ENCODE measurements at regions not wholly inside any gene's neighbourhood (a gene's known extent, or its start where the extent isn't known, plus 50 kb on each side); places are given as distances from the start of the nearest gene placed in this dataset.
"Not testable (repeated sequence)": the region's sequence is repeated elsewhere in the genome, so short reads cannot be mapped to it uniquely, and the experiment has no call there.

DNA sequence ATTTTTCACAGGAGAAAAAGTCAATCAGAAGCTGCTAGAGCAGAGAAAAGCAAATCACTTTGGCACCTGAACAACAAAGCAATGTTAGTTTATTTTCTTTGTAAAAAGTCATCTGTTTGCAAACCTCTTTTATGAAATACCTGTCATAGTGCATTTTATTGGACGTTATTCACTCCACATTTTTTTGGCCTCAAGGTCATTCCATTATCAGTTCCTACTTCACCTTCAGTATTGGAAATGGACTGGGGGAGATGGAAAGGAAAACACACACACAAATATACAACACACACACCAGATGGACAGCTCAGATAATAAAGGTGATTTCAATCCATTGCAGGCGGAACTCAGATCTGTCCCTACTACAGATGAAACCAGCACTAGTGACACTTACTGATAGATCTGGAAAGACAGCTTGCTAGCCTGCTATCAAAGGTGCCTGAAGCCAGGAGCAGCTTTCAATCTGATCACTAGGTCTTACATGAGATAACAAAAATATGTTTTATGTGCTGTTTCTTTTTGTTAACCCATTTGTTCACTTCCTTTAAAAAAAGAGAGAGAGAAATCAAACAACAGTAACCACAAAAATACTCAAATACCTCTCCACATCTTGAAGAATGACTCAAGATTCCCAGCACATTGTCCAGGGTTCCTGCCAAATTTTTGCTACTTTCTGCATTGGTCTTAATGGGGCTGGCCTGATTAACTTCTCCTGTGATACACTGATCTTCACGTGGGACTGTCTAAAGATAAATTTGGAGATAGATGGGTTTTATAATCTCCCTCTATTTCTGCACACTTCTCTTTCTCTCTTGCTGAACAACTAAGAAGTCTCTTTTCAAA is 844.3 kb upstream of the TENM4 start:
- WGBS (ENCODE audit: insufficient coverage) = 75% methylated on average over 1 of the region's 3 CpGs

GRCh38 chr11:80282643-80283042 is 841.8 kb upstream of the TENM4 start:
- no peaks in the 10 kb centered on the region for H3K36me3 Mint-ChIP-seq
- no peak overlapping the region for H3K27ac Mint-ChIP-seq
- Histone ChIP-seq H3K4me1 (ENCODE audit: control insufficient read depth in 1 of 2, extremely low read depth in 1 of 2, insufficient read depth in 2 of 2, low read length in 2 of 2) (no peaks in the 10 kb centered on the region), H3K9me3 (no peaks in the 10 kb centered on the region), H3K27me3 (replicated peaks in 1 of 2; ENCODE audit: control insufficient read depth in 2 of 2, extremely low read depth in 1 of 2, insufficient read depth in 2 of 2, low read length in 1 of 2) (no peaks in the 10 kb centered on the region), H3K27ac (ENCODE audit: low read length) (no peak overlapping the region), H3K4me3 (ENCODE audit: control insufficient read depth in 1 of 2, extremely low read depth in 1 of 2, low read length in 1 of 2) (no peak overlapping the region), H3K36me3 (ENCODE audit: control insufficient read depth in 2 of 2, extremely low read depth in 1 of 2, insufficient read depth in 1 of 2, low read length in 1 of 2) (no peaks in the 10 kb centered on the region)
- DNase-seq = no peak
- H3K4me3 Mint-ChIP-seq = no peak overlapping the region
- no CpG with 5 or more reads among the region's 2 CpGs for WGBS (ENCODE audit: insufficient coverage)
- no peak for ATAC-seq (replicated peaks in 1 of 4)
- CTCF ChIA-PET = no interaction called here
- H3K27me3 Mint-ChIP-seq = no peaks in the 10 kb centered on the region
- H3K4me1 Mint-ChIP-seq = no peaks in the 10 kb centered on the region
- POLR2A ChIA-PET = no interaction called here
- peaks cover 11 to 12% (median 11%) of the 10 kb centered on the region in 3 donors for H3K9me3 Mint-ChIP-seq

More for the DNA sequence above, 844.3 kb upstream of the TENM4 start:
- H3K9me3 Mint-ChIP-seq = peaks cover 10 to 21% (median 17%) of the 10 kb centered on the region in 3 donors
- Histone ChIP-seq H3K4me1 (ENCODE audit: control insufficient read depth in 1 of 2, extremely low read depth in 1 of 2, insufficient read depth in 2 of 2, low read length in 2 of 2) (no peaks in the 10 kb centered on the region), H3K27me3 (replicated peaks in 1 of 2; ENCODE audit: control insufficient read depth in 2 of 2, extremely low read depth in 1 of 2, insufficient read depth in 2 of 2, low read length in 1 of 2) (no peaks in the 10 kb centered on the region), H3K9me3 (no peaks in the 10 kb centered on the region), H3K36me3 (ENCODE audit: control insufficient read depth in 2 of 2, extremely low read depth in 1 of 2, insufficient read depth in 1 of 2, low read length in 1 of 2) (no peaks in the 10 kb centered on the region), H3K4me3 (ENCODE audit: control insufficient read depth in 1 of 2, extremely low read depth in 1 of 2, low read length in 1 of 2) (no peak overlapping the region), H3K27ac (ENCODE audit: low read length) (no peak overlapping the region)
- H3K36me3 Mint-ChIP-seq = no peaks in the 10 kb centered on the region
- H3K27ac Mint-ChIP-seq = no peak overlapping the region
- no peak overlapping the region for H3K4me3 Mint-ChIP-seq
- no peaks in the 10 kb centered on the region for H3K27me3 Mint-ChIP-seq
- ATAC-seq (replicated peaks in 1 of 4) (no peak), DNase-seq (no peak)
- ChIA-PET CTCF (no interaction called here), POLR2A (no interaction called here)
- H3K4me1 Mint-ChIP-seq = no peaks in the 10 kb centered on the region

DNA sequence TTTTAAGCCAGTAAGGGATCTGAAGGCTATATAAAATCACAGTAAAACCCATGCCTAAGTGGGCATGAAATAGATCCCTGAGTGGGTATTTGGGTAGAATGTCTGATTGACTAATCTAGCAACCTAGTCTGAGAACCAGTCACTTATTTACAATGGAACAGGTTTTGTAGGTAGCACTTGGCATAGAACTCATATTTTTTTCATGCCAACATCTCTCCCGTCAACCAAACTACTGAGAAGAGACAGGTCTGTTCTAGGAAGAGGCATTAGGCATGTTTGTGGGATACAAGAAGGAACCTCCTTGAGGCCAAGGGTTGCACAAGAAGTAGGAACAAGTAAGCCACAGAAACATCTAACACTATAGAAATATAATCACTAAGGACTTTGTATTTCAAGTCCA is 840.4 kb upstream of the TENM4 start:
- Histone ChIP-seq H3K4me1 (ENCODE audit: control insufficient read depth in 1 of 2, extremely low read depth in 1 of 2, insufficient read depth in 2 of 2, low read length in 2 of 2) (no peaks in the 10 kb centered on the region), H3K27me3 (replicated peaks in 1 of 2; ENCODE audit: control insufficient read depth in 2 of 2, extremely low read depth in 1 of 2, insufficient read depth in 2 of 2, low read length in 1 of 2) (no peaks in the 10 kb centered on the region), H3K36me3 (ENCODE audit: control insufficient read depth in 2 of 2, extremely low read depth in 1 of 2, insufficient read depth in 1 of 2, low read length in 1 of 2) (no peaks in the 10 kb centered on the region), H3K27ac (ENCODE audit: low read length) (no peak overlapping the region), H3K9me3 (no peaks in the 10 kb centered on the region), H3K4me3 (ENCODE audit: control insufficient read depth in 1 of 2, extremely low read depth in 1 of 2, low read length in 1 of 2) (no peak overlapping the region)
- Mint-ChIP-seq H3K4me1 (no peaks in the 10 kb centered on the region), H3K36me3 (no peaks in the 10 kb centered on the region), H3K4me3 (no peak overlapping the region), H3K27me3 (no peaks in the 10 kb centered on the region), H3K27ac (no peak overlapping the region), H3K9me3 (peaks cover 11 to 12% (median 11%) of the 10 kb centered on the region in 3 donors)
- ATAC-seq (replicated peaks in 1 of 4) (no peak), DNase-seq (no peak)
- WGBS (ENCODE audit: insufficient coverage) = no CpG with 5 or more reads among the region's 1 CpG
- POLR2A ChIA-PET = no interaction called here
- CTCF ChIA-PET = no interaction called here

- Histone ChIP-seq H3K36me3 (ENCODE audit: control insufficient read depth in 2 of 2, extremely low read depth in 1 of 2, insufficient read depth in 1 of 2, low read length in 1 of 2) (no peaks in the 10 kb centered on the region), H3K4me3 (ENCODE audit: control insufficient read depth in 1 of 2, extremely low read depth in 1 of 2, low read length in 1 of 2) (no peak overlapping the region), H3K27ac (ENCODE audit: low read length) (no peak overlapping the region), H3K27me3 (replicated peaks in 1 of 2; ENCODE audit: control insufficient read depth in 2 of 2, extremely low read depth in 1 of 2, insufficient read depth in 2 of 2, low read length in 1 of 2) (no peaks in the 10 kb centered on the region), H3K4me1 (ENCODE audit: control insufficient read depth in 1 of 2, extremely low read depth in 1 of 2, insufficient read depth in 2 of 2, low read length in 2 of 2) (no peaks in the 10 kb centered on the region), H3K9me3 (no peaks in the 10 kb centered on the region)
- no peaks in the 10 kb centered on the region for H3K27me3 Mint-ChIP-seq
- no peak for ATAC-seq (replicated peaks in 1 of 4)
- ChIA-PET POLR2A (no interaction called here), CTCF (no interaction called here)
- no peak overlapping the region for H3K27ac Mint-ChIP-seq
- no peaks in the 10 kb centered on the region for H3K4me1 Mint-ChIP-seq
- WGBS (ENCODE audit: insufficient coverage) = 53% methylated on average over 2 of the region's 3 CpGs
- DNase-seq = no peak
- H3K4me3 Mint-ChIP-seq = no peak overlapping the region
- H3K36me3 Mint-ChIP-seq = no peaks in the 10 kb centered on the region
- peaks cover 11 to 12% (median 12%) of the 10 kb centered on the region in 3 donors for H3K9me3 Mint-ChIP-seq
These were observed 839.9 kb upstream of the TENM4 start for GRCh38 chr11:80280737-80281136.

GRCh38 chr11:80261776-80262175 is 820.9 kb upstream of the TENM4 start:
- Mint-ChIP-seq H3K27ac (no peak overlapping the region), H3K4me3 (no peak overlapping the region), H3K4me1 (no peaks in the 10 kb centered on the region), H3K36me3 (no peaks in the 10 kb centered on the region), H3K9me3 (peaks cover 8 to 13% (median 12%) of the 10 kb centered on the region in 3 donors), H3K27me3 (no peaks in the 10 kb centered on the region)
- H3K27ac ChIP-seq (ENCODE audit: low read length) = no peak overlapping the region
- WGBS (ENCODE audit: insufficient coverage) = 60% methylated on average over 2 of the region's 5 CpGs
- no peak overlapping the region for H3K4me3 ChIP-seq (ENCODE audit: control insufficient read depth in 1 of 2, extremely low read depth in 1 of 2, low read length in 1 of 2)
- H3K27me3 ChIP-seq (replicated peaks in 1 of 2; ENCODE audit: control insufficient read depth in 2 of 2, extremely low read depth in 1 of 2, insufficient read depth in 2 of 2, low read length in 1 of 2) = no peaks in the 10 kb centered on the region
- ChIA-PET POLR2A (no interaction called here), CTCF (no interaction called here)
- no peaks in the 10 kb centered on the region for H3K4me1 ChIP-seq (ENCODE audit: control insufficient read depth in 1 of 2, extremely low read depth in 1 of 2, insufficient read depth in 2 of 2, low read length in 2 of 2)
- DNase-seq = no peak
- no peaks in the 10 kb centered on the region for H3K9me3 ChIP-seq
- ATAC-seq (replicated peaks in 1 of 4) = no peak
- H3K36me3 ChIP-seq (ENCODE audit: control insufficient read depth in 2 of 2, extremely low read depth in 1 of 2, insufficient read depth in 1 of 2, low read length in 1 of 2) = no peaks in the 10 kb centered on the region

GRCh38 chr11:80257319-80258015 is 816.6 kb upstream of the TENM4 start:
- H3K9me3 Mint-ChIP-seq; H3K4me3 ChIP-seq (ENCODE audit: control insufficient read depth in 1 of 2, extremely low read depth in 1 of 2, low read length in 1 of 2); H3K36me3 Mint-ChIP-seq; H3K27me3 Mint-ChIP-seq; H3K4me1 ChIP-seq (ENCODE audit: control insufficient read depth in 1 of 2, extremely low read depth in 1 of 2, insufficient read depth in 2 of 2, low read length in 2 of 2); CTCF ChIA-PET; ATAC-seq (replicated peaks in 1 of 4); H3K9me3 ChIP-seq; H3K27ac Mint-ChIP-seq; H3K27ac ChIP-seq (ENCODE audit: low read length); DNase-seq; H3K36me3 ChIP-seq (ENCODE audit: control insufficient read depth in 2 of 2, extremely low read depth in 1 of 2, insufficient read depth in 1 of 2, low read length in 1 of 2); H3K4me1 Mint-ChIP-seq; POLR2A ChIA-PET; H3K4me3 Mint-ChIP-seq; H3K27me3 ChIP-seq (replicated peaks in 1 of 2; ENCODE audit: control insufficient read depth in 2 of 2, extremely low read depth in 1 of 2, insufficient read depth in 2 of 2, low read length in 1 of 2): not testable (repeated sequence)
- 92% methylated on average over 45 of the region's 45 CpGs for WGBS (ENCODE audit: insufficient coverage)
